Renal cortical epithelial cell (primary cell): ENCODE measurements at regions not wholly inside any gene's neighbourhood (a gene's known extent, or its start where the extent isn't known, plus 50 kb on each side); places are given as distances from the start of the nearest gene placed in this dataset.

ENCODE experiments used
- DNase-seq: peaks from one replicate; pipeline ENCODE4 v3.0.0-alpha.2; 2011; ENCODE audit warnings: low read depth

DNA sequence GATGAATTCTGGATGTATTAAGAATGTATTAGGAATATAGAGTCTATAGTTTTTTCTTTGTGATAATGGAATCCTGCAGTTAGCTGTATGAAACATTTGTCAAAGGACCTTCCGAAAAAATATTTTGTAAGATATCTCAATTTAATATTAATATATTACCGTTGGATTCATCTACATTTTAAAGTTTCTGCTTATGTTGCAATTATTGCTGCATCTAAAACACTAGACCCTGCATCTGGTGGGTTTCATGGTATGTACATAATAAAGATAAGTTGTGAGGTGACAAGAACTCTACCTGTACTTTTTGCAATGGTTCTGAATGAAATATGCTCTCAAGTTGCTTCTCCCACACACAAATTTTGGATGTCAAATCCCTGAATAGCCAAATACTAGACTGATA, 565.9 kb upstream of the FBXO33 start:
- DNase-seq, result no peak

DNA sequence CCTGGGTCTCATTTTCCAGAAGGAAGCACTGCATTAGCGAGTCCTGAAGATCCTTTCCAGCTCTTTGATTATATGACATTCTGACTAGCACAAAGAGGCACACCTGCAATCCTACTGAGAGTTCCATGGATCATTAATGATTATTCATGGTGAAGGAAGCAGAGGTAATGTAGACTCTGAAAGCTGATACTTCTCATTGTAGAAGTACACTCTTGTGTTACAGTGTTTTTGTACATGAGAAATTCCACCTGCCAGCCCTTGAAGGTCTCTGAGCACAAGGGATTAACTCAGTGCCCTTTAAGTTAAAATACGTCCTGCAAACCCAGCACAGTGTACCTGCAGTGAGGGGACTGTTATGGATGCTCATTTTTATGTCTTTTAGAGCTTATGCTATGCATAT, 558.8 kb upstream of the FBXO33 start:
- DNase-seq, result peak; percentile 34

DNA sequence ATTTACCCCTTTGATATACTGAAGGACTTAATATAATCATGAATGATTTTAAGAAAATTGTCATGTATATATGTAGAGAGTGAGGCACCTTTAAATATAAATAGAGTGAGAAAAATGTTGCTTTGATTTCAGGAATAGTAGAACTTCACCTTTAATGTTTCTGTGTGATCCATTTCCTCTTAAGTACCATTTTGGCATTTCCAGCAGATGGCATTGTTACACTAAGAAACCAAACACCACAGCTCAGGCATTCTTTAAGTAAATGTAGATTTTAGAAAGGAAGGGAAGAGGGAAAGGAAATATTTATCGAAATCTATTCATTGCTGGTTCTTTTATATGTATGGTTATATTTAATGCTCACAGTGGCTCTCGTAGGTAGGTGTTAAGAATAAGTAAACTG, 556.7 kb upstream of the FBXO33 start:
- peak; percentile 86 for DNase-seq

DNA sequence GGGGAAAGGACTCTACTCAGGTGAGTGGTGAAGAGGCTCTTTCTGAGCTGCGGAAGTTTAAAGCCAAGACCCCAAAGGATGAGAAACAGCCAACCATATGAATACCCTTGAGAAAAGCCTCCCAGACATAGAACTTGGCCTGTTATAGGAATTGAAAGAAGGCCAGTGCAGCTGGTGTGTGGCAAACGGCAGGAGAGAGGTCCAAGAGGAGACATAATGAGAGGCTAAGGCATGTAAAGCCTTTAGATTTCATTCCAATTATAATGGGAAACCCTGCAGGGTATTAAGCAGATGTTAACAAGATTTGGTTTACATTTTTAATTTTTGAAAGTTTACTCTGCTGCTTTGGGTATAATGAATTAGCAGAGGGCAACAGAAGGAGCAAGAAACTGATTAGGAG, 552.1 kb upstream of the FBXO33 start:
- no peak for DNase-seq

DNA sequence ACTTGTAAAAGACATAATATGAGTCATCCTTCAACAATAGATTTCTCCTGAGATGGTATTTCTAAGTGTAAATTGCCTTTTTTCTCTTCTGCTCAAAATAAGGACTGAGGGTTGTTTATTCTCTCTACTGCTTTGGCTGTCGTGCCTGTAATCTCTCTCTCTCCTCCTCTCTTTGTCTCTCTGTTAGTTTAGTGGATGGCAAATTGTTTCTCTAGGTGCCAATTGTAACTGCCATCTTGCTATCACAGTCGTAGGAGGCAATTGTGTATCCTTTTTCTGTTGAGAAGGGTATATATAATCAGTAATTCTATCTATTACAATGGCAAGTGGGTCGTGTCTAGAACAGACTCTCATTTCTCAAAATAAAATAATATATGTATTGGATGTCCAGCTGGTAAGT, 545.0 kb upstream of the FBXO33 start:
- DNase-seq, result peak; percentile 58

DNA sequence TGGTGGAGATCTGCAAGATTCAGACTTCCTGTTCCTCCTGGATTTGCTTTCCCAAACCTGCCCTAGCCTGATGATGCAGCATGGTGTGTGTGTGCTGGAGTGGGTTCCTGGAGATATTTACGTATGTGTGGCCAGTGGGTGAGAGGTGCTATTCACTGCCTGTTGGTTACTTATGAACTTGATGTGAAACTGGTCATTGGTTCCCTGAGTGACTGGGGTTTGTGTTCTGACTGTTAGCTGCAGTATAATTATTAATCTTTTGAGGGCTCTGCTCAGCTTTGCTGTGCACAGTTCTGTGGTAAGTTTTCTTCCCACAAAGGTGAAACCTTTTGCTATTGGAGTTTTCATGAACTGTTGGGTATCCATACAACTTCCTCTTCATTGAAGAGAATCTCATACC, 541.8 kb upstream of the FBXO33 start:
- peak; percentile 99 for DNase-seq

DNA sequence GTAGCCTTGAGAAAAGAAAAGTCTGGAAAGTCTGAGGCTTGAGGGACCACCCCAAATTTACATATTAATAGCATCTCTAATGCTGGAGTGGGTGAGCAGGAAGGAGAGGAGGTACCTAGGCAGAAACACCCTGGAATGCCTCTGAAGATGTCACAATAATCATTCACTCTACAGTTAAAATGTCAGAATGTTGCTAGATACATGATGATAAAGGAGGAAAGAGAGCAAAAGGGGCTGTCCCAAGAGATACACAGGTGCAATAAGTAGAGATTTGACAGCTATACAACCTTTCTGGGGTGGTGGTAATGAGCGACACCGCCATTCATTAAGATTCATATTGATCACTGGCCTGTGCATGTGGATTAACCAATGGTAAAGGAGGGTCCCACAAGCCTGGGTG, 540.5 kb upstream of the FBXO33 start:
- no peak for DNase-seq

DNA sequence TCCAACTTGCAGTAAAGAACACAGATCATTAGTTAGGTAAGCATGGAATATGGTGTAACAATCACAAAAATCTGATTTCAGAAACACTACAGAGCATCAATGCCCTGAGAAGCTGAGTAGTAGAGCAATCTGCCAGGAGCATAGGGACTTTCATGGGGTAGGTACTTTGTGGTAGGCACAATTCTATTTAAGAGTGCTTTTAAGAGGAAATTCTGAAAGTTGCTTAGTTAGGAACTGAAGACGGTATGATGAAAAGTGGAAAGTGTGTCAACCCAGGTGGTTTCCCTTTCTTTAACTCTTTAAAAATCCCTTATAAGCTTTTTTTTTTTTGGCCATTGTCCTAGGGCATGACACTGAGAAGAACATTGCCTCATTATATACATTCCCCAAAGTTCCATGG, 535.7 kb upstream of the FBXO33 start:
- no peak for DNase-seq

DNA sequence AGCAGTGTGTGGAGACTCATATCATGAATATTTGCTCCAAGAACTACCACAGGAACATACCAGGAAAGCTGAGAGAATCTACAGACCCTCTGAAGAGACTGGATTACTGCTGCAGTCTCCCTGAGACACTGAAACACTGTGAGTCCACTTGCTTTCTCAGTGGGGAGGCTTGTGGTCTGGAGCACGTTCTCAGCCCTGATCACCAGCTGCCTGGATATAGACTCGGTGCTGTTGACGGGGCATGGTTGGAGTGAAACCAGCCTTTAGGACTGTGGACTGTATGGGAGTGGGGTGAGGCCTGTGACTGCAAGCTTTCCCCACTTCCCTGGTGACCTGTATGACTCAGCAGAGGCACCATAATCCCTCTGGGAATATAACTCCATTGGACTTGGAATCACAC, 525.8 kb upstream of the FBXO33 start:
- no peak for DNase-seq

DNA sequence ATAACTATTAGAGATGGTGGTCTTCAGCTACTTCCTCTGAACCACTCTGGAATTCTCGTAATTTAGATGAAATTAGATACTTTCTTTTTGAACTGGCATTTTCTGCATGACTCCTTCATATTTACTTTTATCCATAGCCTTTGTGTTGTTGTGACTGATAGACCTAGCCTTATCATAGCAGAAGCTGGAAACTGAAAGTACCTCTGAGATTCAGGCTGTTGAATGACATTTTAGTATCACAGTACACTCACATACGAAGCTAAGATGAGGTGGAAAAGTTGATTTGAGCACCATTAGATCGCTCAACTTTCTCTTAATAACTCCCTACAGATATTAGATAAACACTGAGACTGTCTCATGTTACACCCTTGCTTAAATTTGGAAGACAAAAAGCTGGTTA, 525.1 kb upstream of the FBXO33 start:
- no peak for DNase-seq

DNA sequence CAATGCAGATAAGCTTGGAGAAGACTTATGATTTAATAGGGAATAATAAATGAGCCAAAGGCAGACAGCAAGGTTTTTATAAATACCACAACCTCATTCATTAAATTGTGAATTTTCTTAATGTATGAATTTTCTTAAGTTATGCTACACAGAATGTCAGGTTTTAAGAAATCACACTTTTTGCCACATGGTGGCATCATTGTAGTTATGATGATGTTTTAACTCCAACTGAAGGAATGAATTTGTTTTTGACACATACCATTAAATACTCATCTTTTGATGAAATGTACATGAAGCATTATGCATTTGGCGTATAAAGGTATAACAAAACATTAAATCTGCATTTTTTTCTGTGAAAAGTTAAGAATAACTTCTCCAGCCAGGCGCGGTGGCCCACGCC, 524.1 kb upstream of the FBXO33 start:
- DNase-seq, result peak; percentile 45

DNA sequence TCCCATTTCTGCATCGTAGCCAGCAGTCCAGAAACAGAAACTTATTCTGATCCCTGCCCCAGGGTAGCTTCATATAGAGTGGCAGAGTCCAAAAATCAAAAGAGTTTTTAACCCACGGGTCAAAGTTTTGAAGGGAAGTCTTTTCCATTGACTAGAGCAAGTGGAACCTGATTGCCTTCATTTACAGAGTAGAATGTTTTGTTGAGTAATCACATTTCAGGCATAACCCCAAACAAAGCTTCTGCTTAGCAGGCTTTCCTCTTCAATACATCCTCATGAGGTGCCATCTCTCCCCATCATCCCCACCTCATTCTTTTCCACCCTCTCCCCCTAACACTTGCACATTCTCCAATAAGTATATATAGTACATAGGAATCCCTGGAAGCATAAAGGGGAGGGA, 516.0 kb upstream of the FBXO33 start:
- no peak for DNase-seq

DNA sequence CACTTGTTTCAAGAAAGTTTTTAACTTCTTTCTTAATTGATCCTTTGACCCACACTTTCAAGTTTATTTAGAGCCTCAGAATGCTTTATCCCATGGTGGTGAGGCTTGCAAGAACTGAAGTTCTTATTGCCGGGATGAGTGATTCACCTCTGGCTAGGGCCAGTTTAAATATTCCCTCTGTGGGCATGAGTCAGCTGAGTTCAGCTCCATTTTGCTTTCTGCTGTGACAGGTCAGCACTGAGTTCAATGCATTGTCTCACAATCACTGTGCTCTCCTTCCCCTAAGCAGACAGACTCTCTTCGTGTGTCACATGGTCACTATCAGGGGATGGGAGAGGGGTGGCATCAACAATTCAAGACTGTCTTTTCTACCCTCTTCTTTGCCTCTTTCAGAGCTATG, 514.6 kb upstream of the FBXO33 start:
- DNase-seq, result peak; percentile 95

DNA sequence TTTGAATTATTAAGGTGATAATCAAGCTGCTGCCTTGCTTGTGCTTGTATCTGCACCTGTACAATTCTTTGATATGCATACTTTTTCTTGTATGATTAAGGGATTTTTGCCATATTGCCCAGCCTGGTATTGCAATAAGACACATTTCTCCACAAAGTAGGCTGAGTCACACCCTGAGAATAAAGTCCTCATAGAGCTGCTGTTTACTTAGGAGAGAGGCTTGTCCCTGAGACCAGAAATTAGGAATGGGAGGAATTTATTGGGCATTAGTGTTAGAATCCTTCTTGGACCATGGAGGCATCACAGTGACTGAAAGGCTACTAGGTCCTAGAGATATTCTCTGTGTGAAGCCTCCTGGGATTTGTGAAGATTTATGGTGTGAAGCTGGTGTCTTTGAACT, 506.8 kb upstream of the FBXO33 start:
- peak; percentile 80 for DNase-seq

DNA sequence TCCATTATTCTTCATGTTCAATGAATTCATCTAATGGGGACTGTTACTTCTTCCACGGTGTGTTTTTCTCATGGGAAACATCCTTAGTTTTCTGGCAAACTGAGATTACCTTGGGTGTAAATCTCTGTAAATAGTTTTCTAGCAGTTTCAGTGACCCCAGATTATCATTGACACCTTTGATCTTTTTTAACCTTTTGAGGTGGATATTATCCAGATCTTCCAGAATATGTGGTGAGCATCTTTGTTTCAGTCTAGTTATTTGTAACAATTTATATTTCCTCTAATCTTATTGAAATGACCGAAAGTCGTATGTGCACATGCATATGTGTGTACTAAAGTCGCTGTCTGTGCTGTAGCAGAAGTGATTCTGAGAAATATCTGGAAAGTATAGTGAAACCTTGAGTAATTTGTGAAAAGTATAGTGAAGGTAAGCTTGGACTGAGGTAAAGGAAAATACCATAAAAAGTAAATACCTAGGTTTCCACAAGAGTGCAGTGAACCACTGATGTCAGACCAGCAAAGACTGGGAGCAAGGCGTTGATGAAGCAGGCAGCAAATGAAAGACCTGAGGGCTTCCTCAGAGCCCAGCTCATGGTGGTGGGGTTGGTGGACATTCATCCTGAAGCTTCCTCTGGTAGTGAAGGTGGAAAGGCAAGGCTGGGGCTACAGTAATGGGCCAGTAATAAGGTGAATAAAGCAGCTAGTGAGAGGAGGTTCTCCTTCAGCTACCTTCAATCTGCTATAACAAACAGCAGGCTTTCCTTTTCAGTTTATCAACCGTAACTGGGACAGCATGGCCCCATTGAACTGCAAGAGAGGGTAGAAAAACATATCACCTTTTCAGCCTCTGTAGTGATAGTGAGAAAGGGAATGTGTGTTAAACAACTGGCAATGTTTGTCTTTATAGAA, 480.2 kb upstream of the FBXO33 start:
- DNase-seq, result no peak

DNA sequence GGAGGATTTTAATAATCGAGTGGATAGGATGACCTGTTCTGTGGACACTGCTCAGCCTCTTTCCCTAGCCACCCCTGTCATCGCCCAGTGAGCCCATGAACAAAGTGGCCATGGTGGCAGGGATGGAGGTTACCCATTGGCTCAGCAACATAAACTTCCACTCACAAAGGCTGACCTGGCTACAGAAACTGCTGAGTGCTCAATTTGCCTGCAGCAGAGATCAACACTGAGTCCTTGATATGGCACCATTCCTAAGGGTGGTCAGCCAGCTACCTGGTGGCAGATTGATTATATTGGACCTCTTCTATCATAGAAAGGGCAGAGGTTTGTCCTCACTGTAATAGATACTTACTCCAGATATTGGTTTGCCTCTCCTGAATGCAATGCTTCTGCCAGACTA, 465.4 kb upstream of the FBXO33 start:
- no peak for DNase-seq

DNA sequence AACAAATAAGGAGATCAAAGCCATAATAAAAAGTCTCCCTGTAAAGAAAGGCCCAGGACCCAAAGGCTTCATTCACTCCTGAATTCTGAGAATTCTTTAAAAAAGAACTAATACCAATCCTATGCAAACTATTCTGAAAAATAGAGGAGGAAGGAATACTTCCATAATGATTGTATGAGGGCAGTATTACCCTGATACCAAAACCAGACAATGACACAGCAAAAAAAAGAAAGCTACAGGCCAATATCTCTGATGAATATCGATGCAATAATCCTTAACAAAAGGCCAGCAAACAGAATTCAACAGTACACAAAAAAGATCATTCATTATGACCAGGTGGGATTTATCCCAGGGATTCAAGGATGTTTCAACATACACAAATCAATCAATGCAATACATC, 457.8 kb upstream of the FBXO33 start:
- no peak for DNase-seq

DNA sequence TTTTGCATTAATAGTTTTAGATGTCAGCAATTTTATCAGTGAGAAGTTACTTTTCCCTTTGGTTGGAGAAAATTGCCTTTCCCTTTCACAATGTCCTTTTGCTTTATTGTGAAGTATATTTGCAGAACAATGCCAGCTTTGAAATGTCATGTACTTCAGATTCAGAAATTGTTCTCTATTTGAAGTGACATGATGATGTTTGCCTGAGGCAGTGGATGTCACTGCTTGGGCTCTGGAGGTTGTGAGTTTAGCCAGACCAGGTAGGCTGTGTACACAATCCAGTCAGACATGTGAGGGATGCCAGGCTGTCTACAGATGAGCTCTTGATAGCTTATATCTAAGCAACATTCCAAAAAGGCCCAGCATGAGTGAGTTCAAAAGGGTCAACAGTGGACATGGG, 451.9 kb upstream of the FBXO33 start:
- DNase-seq, result no peak

DNA sequence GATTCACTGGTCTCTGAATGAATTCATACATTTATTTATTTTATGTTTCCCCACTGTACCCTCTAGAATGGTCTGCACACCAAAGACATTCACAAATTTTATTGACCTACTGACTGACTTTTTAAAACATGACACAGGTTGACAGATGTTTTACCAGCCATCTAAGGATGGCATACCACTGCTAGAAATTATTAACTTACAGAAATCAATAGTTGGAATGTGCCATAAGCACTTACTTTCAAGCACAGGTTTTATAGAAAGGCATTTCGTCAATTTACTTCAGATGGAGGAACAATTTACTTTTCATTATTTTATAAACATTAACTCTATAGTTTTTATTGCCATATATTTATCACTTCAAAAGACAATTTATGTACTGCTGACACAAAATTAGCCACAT, 448.7 kb upstream of the FBXO33 start:
- peak; percentile 33 for DNase-seq

DNA sequence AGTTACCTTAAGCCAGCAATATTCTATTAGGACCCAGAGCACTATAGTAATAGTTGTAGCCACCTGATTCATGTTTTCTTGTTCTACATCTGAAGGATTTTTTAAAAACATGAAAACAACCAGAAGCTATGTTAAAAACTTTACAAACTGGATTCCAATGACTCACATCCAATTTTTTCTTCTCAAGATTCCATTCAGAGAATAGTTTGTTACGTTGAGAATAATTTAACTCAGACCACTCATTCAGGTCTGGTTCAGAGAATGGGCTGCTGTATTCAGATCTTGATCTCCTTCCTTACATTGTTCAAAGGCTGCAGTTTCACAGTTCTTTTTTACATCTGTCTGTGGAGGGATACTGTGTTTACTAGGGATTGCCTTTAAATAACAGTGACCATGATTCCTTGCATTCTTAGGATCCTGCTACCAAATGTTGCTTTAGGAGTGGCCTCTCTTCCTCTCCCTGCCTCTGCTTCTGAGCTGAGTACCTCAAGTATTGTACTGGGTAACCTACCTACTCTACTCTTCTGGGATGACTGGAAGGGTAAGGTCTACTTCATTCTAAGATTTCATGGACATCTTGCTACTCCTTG, 448.0 kb upstream of the FBXO33 start:
- peak; percentile 57 for DNase-seq

DNA sequence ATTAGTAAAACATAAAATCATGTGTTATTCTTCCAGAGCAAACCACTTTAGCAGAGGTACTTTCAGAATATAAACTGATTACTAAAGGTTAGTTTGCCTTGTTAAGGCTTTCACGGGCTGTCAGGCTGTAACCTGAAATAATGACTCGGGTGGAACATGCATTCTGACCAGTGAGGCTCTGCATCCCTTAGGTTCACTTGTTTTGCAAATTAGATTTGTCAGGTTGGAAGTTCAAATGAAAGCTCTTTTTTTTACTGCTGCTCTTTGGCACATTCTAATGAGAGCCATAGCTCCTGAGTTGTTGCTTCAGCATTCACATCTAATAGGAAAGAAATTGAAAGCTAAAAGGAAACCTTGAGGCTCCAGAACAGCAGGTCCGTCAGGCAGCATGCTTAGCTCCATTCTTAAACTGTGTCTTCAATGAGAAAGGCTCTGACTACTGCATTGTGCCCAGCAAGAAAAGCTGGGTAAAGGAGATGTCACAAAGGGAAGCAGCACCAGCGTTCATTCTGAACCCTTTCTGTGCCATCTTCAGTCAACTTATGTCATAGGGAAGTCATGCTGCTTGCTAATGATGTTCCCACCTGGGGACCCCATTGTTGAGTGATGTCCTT, 445.5 kb upstream of the FBXO33 start:
- peak; percentile 31 for DNase-seq

DNA sequence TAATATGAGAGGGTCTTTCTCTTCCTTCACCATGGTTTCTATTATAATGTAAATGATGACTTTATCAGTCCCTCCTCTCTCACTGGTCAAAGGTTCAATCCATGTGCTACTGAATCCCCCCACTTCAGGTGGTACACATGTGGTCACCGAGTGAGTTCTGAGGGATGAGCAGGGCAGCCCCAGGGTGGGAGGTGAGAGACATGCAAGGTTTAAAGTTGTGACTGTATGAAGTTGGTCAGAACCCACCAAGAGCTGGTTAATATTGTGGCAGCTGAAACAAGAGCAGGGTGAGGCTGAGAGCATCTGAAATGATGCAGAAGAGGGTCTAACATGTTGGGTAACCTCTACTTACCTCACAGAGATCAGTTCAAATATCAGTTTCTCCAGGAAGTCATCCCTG, 444.7 kb upstream of the FBXO33 start:
- no peak for DNase-seq

DNA sequence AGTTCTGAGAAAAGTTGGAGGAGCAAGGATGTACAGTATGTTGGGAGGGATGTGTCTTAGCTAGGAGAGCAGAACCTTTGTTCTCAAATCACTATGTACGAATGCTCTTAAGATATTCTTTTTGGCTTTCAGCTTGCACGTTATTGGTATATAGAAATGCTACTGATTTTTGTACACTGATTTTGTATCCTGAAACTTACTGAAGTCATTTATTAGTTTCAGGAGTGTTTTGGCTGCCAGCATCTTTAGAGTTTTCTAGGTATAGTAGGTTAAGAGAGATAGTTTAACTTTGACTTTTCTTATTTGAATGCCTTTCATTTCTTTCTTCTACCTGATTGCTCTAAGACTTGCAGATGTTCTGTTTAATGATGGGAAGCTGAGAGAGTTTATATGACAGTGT, 442.8 kb upstream of the FBXO33 start:
- DNase-seq, result no peak
